ENCODE measurements at regions not wholly inside any gene's neighbourhood (a gene's known extent, or its start where the extent isn't known, plus 50 kb on each side); places are given as distances from the start of the nearest gene placed in this dataset.

GRCh38 chr6:163701762-163702161 lies 287.2 kb downstream of the QKI start:
- TF ChIP-seq POLR2A (IDR thresholded peaks at IDR 0.05; ENCODE audit: borderline replicate concordance, extremely low read depth, insufficient read depth, insufficient read length): no peak
- TF ChIP-seq EZH2 (IDR thresholded peaks at IDR 0.05): no peak
- no peak for TF ChIP-seq RAD21 (IDR thresholded peaks at IDR 0.05; ENCODE audit: low read depth)
- TF ChIP-seq REST (IDR thresholded peaks at IDR 0.05; ENCODE audit: low read depth): no peak
- TF ChIP-seq SP1 (IDR thresholded peaks at IDR 0.05; ENCODE audit: low read depth): no peak
- TF ChIP-seq CTCF (IDR thresholded peaks at IDR 0.05 in 2 of 3, conservative IDR thresholded peaks at IDR 0.05 in 1 of 3; ENCODE audit: borderline replicate concordance in 1 of 3, insufficient read depth in 1 of 3, low read depth in 2 of 3, low read length in 2 of 3): no peak
- TF ChIP-seq YY1 (IDR thresholded peaks at IDR 0.05; ENCODE audit: extremely low read depth, insufficient replicate concordance, low read depth, low read length): no peak
- TF ChIP-seq SIN3A (IDR thresholded peaks at IDR 0.05; ENCODE audit: low read depth): no peak
- TF ChIP-seq EZH2phosphoT487 (IDR thresholded peaks at IDR 0.05; ENCODE audit: borderline replicate concordance): no peak
